Mesenchymal stem cell (in vitro differentiated cells and primary cell): ENCODE measurements at regions not wholly inside any gene's neighbourhood (a gene's known extent, or its start where the extent isn't known, plus 50 kb on each side); places are given as distances from the start of the nearest gene placed in this dataset.

Experiments used
- DNase-seq: peaks from one replicate; pipeline ENCODE4 v3.0.0-alpha.2; 2013
- H2AFZ ChIP-seq: one replicate; pipeline ENCODE4 v1.6.1; 2013; ENCODE audit warnings: low read depth, mild to moderate bottlenecking, control low read depth, inconsistent platforms, low read length, moderate library complexity
- H2AK5ac ChIP-seq: 2 replicates; pipeline ENCODE4 v1.6.1; 2013; ENCODE audit warnings: low read length, moderate library complexity, mild to moderate bottlenecking, inconsistent platforms; ENCODE audit not compliant: severe bottlenecking
- H2BK120ac ChIP-seq: one replicate; pipeline ENCODE4 v1.6.1; 2013; ENCODE audit warnings: low read depth, mild to moderate bottlenecking, inconsistent platforms, low read length, moderate library complexity
- H2BK12ac ChIP-seq, 2 experiments: one replicate each; pipeline ENCODE4 v1.6.1; 2013; ENCODE audit warnings: inconsistent platforms in 2 of 2, low read length in 2 of 2, mild to moderate bottlenecking in 2 of 2, moderate library complexity in 2 of 2, control low read depth in 1 of 2
- H2BK15ac ChIP-seq: one replicate; pipeline ENCODE4 v1.6.1; 2013; ENCODE audit warnings: mild to moderate bottlenecking, low read depth, inconsistent platforms; ENCODE audit not compliant: poor library complexity, severe bottlenecking
- H2BK5ac ChIP-seq: 2 replicates; pipeline ENCODE4 v1.6.1; 2013; ENCODE audit warnings: low read depth, mild to moderate bottlenecking, low read length, control low read depth, inconsistent platforms; ENCODE audit not compliant: poor library complexity, severe bottlenecking
- H3K14ac ChIP-seq, 2 experiments: one replicate each; pipeline ENCODE4 v1.6.1; 2013; ENCODE audit warnings: inconsistent platforms in 2 of 2, low read length in 2 of 2, control low read depth in 1 of 2, mild to moderate bottlenecking in 1 of 2, moderate library complexity in 1 of 2
- H3K18ac ChIP-seq, 2 experiments: one replicate each; pipeline ENCODE4 v1.6.1; 2013; ENCODE audit warnings: inconsistent platforms in 2 of 2, low read length in 2 of 2, control low read depth in 1 of 2, low read depth in 1 of 2, mild to moderate bottlenecking in 1 of 2
- H3K23ac ChIP-seq, 2 experiments: one replicate each; pipeline ENCODE4 v1.6.1; 2013; ENCODE audit warnings: inconsistent platforms in 2 of 2, low read length in 2 of 2, mild to moderate bottlenecking in 2 of 2, moderate library complexity in 2 of 2, control low read depth in 1 of 2
- H3K27ac ChIP-seq: 2 replicates; pipeline ENCODE4 v1.5.1; 2013; ENCODE audit warnings: mild to moderate bottlenecking, moderate library complexity, low read length, control low read depth, inconsistent platforms; ENCODE audit not compliant: poor library complexity, severe bottlenecking
- H3K27me3 ChIP-seq, 2 experiments: 2 replicates each; pipeline versions ENCODE4 v1.6.1 to v1.7.0; 2013; ENCODE audit warnings: low read length in 2 of 2, mild to moderate bottlenecking in 2 of 2, moderate library complexity in 2 of 2, control low read depth in 1 of 2, inconsistent platforms in 1 of 2; ENCODE audit not compliant: control insufficient read depth in 1 of 2, insufficient read depth in 1 of 2
- H3K36me3 ChIP-seq, 2 experiments: 2 replicates each; pipeline versions ENCODE4 v1.6.1 to v1.7.0; 2013; ENCODE audit warnings: low read length in 2 of 2, control low read depth in 1 of 2, inconsistent platforms in 1 of 2, low read depth in 1 of 2, mild to moderate bottlenecking in 1 of 2; ENCODE audit not compliant: insufficient read depth in 2 of 2, control insufficient read depth in 1 of 2
- H3K4ac ChIP-seq, 2 experiments: one replicate each; pipeline ENCODE4 v1.6.1; 2013; ENCODE audit warnings: inconsistent platforms in 2 of 2, low read length in 2 of 2, mild to moderate bottlenecking in 2 of 2, moderate library complexity in 2 of 2, control low read depth in 1 of 2, low read depth in 1 of 2
- H3K4me1 ChIP-seq: 2 replicates; pipeline ENCODE4 v1.6.1; 2013; ENCODE audit warnings: low read depth, low read length, control low read depth; ENCODE audit not compliant: control insufficient read depth, insufficient read depth
- H3K4me2 ChIP-seq: 2 replicates; pipeline ENCODE4 v1.6.1; 2013; ENCODE audit warnings: low read length, mild to moderate bottlenecking, inconsistent platforms; ENCODE audit not compliant: poor library complexity, severe bottlenecking
- H3K4me3 ChIP-seq, 2 experiments: 2 replicates each; pipeline versions ENCODE4 v1.5.1 to v1.7.0; 2013; ENCODE audit warnings: low read length in 2 of 2, mild to moderate bottlenecking in 2 of 2, control low read depth in 1 of 2, low read depth in 1 of 2; ENCODE audit not compliant: insufficient read depth in 1 of 2
- H3K79me1 ChIP-seq: replicated peaks from 2 replicates; pipeline ENCODE4 v1.6.1; 2013; ENCODE audit warnings: mild to moderate bottlenecking, control low read depth, low read length, inconsistent platforms; ENCODE audit not compliant: poor library complexity, severe bottlenecking
- H3K9ac ChIP-seq: 2 replicates; pipeline ENCODE4 v1.7.0; 2013; ENCODE audit warnings: mild to moderate bottlenecking, low read length, moderate library complexity
- H3K9me3 ChIP-seq: 2 replicates; pipeline ENCODE4 v1.7.0; 2013; ENCODE audit warnings: mild to moderate bottlenecking, low read length; ENCODE audit not compliant: control insufficient read depth
- H4K8ac ChIP-seq: one replicate; pipeline ENCODE4 v1.6.1; 2013; ENCODE audit warnings: inconsistent platforms, mild to moderate bottlenecking, low read length, moderate library complexity
- H4K91ac ChIP-seq: one replicate; pipeline ENCODE4 v1.6.1; 2013; ENCODE audit warnings: mild to moderate bottlenecking, low read length, inconsistent platforms
- WGBS: methylation state at CpG from one replicate; pipeline ENCODE4 v1.1.7; 2013; ENCODE audit warnings: mixed read lengths; 5-methylcytosine and 5-hydroxymethylcytosine counted together

- Histone ChIP-seq H3K4me3 (no peak overlapping the region), H2BK15ac (no peak overlapping the region), H3K9me3 (no peaks in the 10 kb centered on the region), H3K4me2 (no peak overlapping the region), H2AFZ (no peak overlapping the region), H3K4me1 (peaks cover 19% of the 10 kb centered on the region), H3K79me1 (no peaks in the 10 kb centered on the region), H3K4ac (no peak overlapping the region), H2BK120ac (peak overlapping the region; percentile 44), H3K9ac (no peak overlapping the region), H4K8ac (no peak overlapping the region), H3K27me3 (peaks cover 17 to 22% of the 10 kb centered on the region in 2 experiments), H2AK5ac (no peak overlapping the region), H2BK5ac (no peak overlapping the region), H3K14ac (no peak overlapping the region), H3K23ac (no peak overlapping the region), H4K91ac (no peak overlapping the region), H3K36me3 (no peaks in the 10 kb centered on the region), H2BK12ac (peak overlapping the region in 1 of 2 experiments; percentile 21), H3K18ac (no peak overlapping the region), H3K27ac (no peak overlapping the region)
- 90% methylated on average over 6 of the region's 6 CpGs for WGBS
- no peak for DNase-seq
Observed at GRCh38 chr22:35482974-35483373, 57.7 kb upstream of the RASD2 start.

- H2BK120ac ChIP-seq: no peak overlapping the region
- H3K4me1 ChIP-seq: peaks cover 11% of the 10 kb centered on the region
- H2BK12ac ChIP-seq: no peak overlapping the region
- no peak overlapping the region for H3K23ac ChIP-seq
- no peak overlapping the region for H2BK15ac ChIP-seq
- no peaks in the 10 kb centered on the region for H3K79me1 ChIP-seq
- H3K14ac ChIP-seq: no peak overlapping the region
- H4K8ac ChIP-seq: no peak overlapping the region
- peaks cover 15 to 23% of the 10 kb centered on the region in 2 experiments for H3K27me3 ChIP-seq
- whole genome bisulfite sequencing: 69% methylated on average over 3 of the region's 3 CpGs
- no peak overlapping the region for H3K9ac ChIP-seq
- H3K4me3 ChIP-seq: no peak overlapping the region
- DNase-seq: no peak
- H2AFZ ChIP-seq: no peak overlapping the region
- H3K18ac ChIP-seq: no peak overlapping the region
- H2BK5ac ChIP-seq: no peak overlapping the region
- H3K4me2 ChIP-seq: no peak overlapping the region
- no peak overlapping the region for H3K4ac ChIP-seq
- no peak overlapping the region for H4K91ac ChIP-seq
- H2AK5ac ChIP-seq: no peak overlapping the region
- H3K36me3 ChIP-seq: no peaks in the 10 kb centered on the region
- no peak overlapping the region for H3K27ac ChIP-seq
- H3K9me3 ChIP-seq: no peaks in the 10 kb centered on the region
Observed at GRCh38 chr22:35483730-35484129, 56.9 kb upstream of the RASD2 start.

GRCh38 chr22:35484651-35485556 is 55.7 kb upstream of the RASD2 start:
- H3K79me1 ChIP-seq: no peaks in the 10 kb centered on the region
- no peak overlapping the region for H3K9ac ChIP-seq
- no peak overlapping the region for H4K8ac ChIP-seq
- H3K4me3 ChIP-seq: no peak overlapping the region
- no peaks in the 10 kb centered on the region for H3K9me3 ChIP-seq
- no peaks in the 10 kb centered on the region for H3K36me3 ChIP-seq
- no peak overlapping the region for H3K27ac ChIP-seq
- WGBS: 85% methylated on average over 14 of the region's 16 CpGs
- no peak overlapping the region for H2BK5ac ChIP-seq
- H3K14ac ChIP-seq: peak overlapping the region in 1 of 2 experiments; percentile 27
- peak overlapping the region in 1 of 2 experiments; percentile 64 for H2BK12ac ChIP-seq
- H3K4ac ChIP-seq: no peak overlapping the region
- no peak overlapping the region for H2AFZ ChIP-seq
- H2AK5ac ChIP-seq: no peak overlapping the region
- peaks cover 27 to 34% of the 10 kb centered on the region in 2 experiments for H3K27me3 ChIP-seq
- peak overlapping the region in 1 of 2 experiments; percentile 37 for H3K18ac ChIP-seq
- no peak overlapping the region for H3K4me2 ChIP-seq
- peak; percentile 24 for DNase-seq
- no peak overlapping the region for H2BK15ac ChIP-seq
- peaks cover 10% of the 10 kb centered on the region for H3K4me1 ChIP-seq
- no peak overlapping the region for H3K23ac ChIP-seq
- H4K91ac ChIP-seq: no peak overlapping the region
- H2BK120ac ChIP-seq: no peak overlapping the region

- H2BK12ac ChIP-seq: peak overlapping the region in 1 of 2 experiments; percentile 44
- no peak overlapping the region for H2AK5ac ChIP-seq
- no peak overlapping the region for H2AFZ ChIP-seq
- H2BK5ac ChIP-seq: no peak overlapping the region
- H4K91ac ChIP-seq: peak overlapping the region; percentile 29
- no peak overlapping the region for H3K27ac ChIP-seq
- H3K4me1 ChIP-seq: no peaks in the 10 kb centered on the region
- peak overlapping the region; percentile 20 for H2BK15ac ChIP-seq
- no peak overlapping the region for H4K8ac ChIP-seq
- WGBS: 88% methylated on average over 11 of the region's 11 CpGs
- H3K23ac ChIP-seq: no peak overlapping the region
- no peak for DNase-seq
- H3K79me1 ChIP-seq: no peaks in the 10 kb centered on the region
- no peak overlapping the region for H3K9ac ChIP-seq
- H3K14ac ChIP-seq: no peak overlapping the region
- H3K4ac ChIP-seq: no peak overlapping the region
- no peak overlapping the region for H3K18ac ChIP-seq
- H3K36me3 ChIP-seq: no peaks in the 10 kb centered on the region
- peaks cover 29 to 42% of the 10 kb centered on the region in 2 experiments for H3K27me3 ChIP-seq
- H3K4me3 ChIP-seq: no peak overlapping the region
- H3K4me2 ChIP-seq: no peak overlapping the region
- H3K9me3 ChIP-seq: no peaks in the 10 kb centered on the region
- no peak overlapping the region for H2BK120ac ChIP-seq
Observed at GRCh38 chr22:35486116-35486631, 54.5 kb upstream of the RASD2 start.
